DOHH2 (cell line): ENCODE measurements at regions not wholly inside any gene's neighbourhood (a gene's known extent, or its start where the extent isn't known, plus 50 kb on each side); places are given as distances from the start of the nearest gene placed in this dataset.

Experiments used
- EZH2phosphoT487 ChIP-seq: fragments of 200-600 bp; sonication (generic); IDR thresholded peaks from 2 replicates; pipeline ENCODE4 v1.6.1; 2017; ENCODE audit warnings: borderline replicate concordance, mild to moderate bottlenecking, antibody characterized with exemption, low read length, moderate library complexity, mixed read lengths
- TF ChIP-seq, protein P1 (sequence below): fragments of 200-600 bp; sonication (generic); IDR thresholded peaks from one replicate; pipeline ENCODE4 v1.5.1; 2014; ENCODE audit warnings: antibody characterized with exemption, mild to moderate bottlenecking, low read depth, low read length; ENCODE audit not compliant: poor library complexity, severe bottlenecking

DNA sequence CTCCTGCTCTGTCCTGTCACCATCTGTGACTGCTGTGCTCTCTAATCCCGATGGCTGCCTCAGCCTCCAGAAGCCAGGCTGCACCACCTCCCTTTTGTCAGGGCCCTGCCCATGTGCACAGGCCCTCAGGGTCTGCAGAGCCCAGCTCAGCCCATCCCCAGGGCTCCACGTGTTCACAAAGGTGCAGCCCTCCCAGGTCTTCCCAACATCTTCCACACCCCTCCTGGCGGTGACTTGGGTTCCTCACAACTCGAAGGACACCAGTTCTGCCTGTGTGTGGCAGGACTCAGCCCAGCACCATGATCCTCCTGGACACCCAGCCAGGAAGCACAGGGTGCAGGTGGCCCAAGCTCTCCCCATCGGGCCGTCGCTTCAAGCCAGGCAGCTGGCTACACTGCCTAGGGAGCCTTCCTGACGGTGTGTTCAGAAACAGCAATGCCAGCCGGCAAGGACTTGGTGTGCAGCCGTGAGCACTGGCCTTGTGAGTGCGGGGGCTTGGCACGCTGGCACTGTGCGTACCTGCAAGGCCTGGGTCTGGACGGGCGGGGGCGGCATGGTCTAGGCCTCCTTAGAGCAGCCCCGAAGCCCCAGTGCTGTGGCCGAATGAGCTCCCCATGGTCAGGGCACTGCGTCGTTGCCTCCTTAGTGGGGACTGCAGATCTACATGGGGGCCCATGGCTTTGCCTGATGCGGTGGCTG, 96.1 kb downstream of the MRPL36 start:
- TF ChIP-seq, protein P1, sequence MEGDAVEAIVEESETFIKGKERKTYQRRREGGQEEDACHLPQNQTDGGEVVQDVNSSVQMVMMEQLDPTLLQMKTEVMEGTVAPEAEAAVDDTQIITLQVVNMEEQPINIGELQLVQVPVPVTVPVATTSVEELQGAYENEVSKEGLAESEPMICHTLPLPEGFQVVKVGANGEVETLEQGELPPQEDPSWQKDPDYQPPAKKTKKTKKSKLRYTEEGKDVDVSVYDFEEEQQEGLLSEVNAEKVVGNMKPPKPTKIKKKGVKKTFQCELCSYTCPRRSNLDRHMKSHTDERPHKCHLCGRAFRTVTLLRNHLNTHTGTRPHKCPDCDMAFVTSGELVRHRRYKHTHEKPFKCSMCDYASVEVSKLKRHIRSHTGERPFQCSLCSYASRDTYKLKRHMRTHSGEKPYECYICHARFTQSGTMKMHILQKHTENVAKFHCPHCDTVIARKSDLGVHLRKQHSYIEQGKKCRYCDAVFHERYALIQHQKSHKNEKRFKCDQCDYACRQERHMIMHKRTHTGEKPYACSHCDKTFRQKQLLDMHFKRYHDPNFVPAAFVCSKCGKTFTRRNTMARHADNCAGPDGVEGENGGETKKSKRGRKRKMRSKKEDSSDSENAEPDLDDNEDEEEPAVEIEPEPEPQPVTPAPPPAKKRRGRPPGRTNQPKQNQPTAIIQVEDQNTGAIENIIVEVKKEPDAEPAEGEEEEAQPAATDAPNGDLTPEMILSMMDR, result no peak
- no peak for TF ChIP-seq EZH2phosphoT487
